ENCODE measurements at regions not wholly inside any gene's neighbourhood (a gene's known extent, or its start where the extent isn't known, plus 50 kb on each side); places are given as distances from the start of the nearest gene placed in this dataset.

- TF ChIP-seq, protein P1, sequence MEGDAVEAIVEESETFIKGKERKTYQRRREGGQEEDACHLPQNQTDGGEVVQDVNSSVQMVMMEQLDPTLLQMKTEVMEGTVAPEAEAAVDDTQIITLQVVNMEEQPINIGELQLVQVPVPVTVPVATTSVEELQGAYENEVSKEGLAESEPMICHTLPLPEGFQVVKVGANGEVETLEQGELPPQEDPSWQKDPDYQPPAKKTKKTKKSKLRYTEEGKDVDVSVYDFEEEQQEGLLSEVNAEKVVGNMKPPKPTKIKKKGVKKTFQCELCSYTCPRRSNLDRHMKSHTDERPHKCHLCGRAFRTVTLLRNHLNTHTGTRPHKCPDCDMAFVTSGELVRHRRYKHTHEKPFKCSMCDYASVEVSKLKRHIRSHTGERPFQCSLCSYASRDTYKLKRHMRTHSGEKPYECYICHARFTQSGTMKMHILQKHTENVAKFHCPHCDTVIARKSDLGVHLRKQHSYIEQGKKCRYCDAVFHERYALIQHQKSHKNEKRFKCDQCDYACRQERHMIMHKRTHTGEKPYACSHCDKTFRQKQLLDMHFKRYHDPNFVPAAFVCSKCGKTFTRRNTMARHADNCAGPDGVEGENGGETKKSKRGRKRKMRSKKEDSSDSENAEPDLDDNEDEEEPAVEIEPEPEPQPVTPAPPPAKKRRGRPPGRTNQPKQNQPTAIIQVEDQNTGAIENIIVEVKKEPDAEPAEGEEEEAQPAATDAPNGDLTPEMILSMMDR (conservative IDR thresholded peaks at IDR 0.05), result no peak
- TF ChIP-seq EZH2 (IDR thresholded peaks at IDR 0.05; ENCODE audit: low read depth), result no peak
Measured at GRCh38 chr4:121541696-121542095, 155.1 kb downstream of the ANXA5 start.
